ENCODE measurements at regions not wholly inside any gene's neighbourhood (a gene's known extent, or its start where the extent isn't known, plus 50 kb on each side); places are given as distances from the start of the nearest gene placed in this dataset.
"Not testable (repeated sequence)": the region's sequence is repeated elsewhere in the genome, so short reads cannot be mapped to it uniquely, and the experiment has no call there.

DNA sequence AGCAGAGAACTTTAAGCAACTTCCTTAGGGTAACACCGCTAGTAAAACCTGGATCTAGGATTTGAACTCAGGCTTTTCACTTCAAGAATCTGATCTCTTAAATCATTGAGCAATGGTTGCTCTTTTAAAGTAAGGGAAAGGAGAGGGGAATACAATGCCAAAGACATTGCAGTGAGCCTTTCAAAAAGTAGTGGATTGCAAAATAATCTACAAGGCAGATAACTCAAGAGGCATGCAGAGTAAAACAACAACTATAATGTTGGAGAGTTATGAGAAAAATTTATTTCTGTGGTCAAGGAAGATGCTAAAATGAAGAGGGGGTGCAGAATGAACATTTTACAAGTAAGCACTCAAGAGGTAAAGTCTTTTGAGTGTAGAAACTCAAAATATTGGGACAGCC, 432.6 kb downstream of the C12orf50 start:
- no peaks in the 10 kb centered on the region for H3K27me3 ChIP-seq
- no peaks in the 10 kb centered on the region for H3K4me1 ChIP-seq (ENCODE audit: low read depth)
- H3K36me3 ChIP-seq, result no peaks in the 10 kb centered on the region
- no peak overlapping the region for H3K4me3 ChIP-seq
- TF ChIP-seq, protein P1, sequence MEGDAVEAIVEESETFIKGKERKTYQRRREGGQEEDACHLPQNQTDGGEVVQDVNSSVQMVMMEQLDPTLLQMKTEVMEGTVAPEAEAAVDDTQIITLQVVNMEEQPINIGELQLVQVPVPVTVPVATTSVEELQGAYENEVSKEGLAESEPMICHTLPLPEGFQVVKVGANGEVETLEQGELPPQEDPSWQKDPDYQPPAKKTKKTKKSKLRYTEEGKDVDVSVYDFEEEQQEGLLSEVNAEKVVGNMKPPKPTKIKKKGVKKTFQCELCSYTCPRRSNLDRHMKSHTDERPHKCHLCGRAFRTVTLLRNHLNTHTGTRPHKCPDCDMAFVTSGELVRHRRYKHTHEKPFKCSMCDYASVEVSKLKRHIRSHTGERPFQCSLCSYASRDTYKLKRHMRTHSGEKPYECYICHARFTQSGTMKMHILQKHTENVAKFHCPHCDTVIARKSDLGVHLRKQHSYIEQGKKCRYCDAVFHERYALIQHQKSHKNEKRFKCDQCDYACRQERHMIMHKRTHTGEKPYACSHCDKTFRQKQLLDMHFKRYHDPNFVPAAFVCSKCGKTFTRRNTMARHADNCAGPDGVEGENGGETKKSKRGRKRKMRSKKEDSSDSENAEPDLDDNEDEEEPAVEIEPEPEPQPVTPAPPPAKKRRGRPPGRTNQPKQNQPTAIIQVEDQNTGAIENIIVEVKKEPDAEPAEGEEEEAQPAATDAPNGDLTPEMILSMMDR (IDR thresholded peaks at IDR 0.05; ENCODE audit: low read depth, low read length), result no peak
- no peaks in the 10 kb centered on the region for H3K9me3 ChIP-seq (ENCODE audit: low read depth)
- peak in 1 of 2 donors; percentile 47 for DNase-seq (ENCODE audit: low read depth in 1 of 2, low spot score in 1 of 2)
- H3K27ac ChIP-seq, result no peak overlapping the region

DNA sequence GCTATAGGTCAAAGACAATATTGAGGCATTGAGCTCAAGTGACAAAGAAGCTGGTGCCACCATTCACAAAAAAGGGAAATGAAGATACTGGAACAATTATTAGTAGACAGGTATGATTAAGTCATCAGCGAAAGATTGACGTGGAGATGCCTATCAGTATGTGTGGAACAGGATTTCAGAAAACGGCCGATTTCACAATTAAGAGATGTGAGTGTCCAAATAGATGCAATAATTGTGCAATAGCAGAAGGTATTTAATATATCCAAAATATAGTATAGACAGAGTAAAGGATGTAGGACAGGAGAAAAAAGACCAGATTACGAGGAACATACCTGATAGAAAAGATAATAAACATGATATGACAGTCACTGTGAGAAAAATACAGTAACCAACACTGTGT, 433.1 kb downstream of the C12orf50 start:
- Histone ChIP-seq H3K36me3 (no peaks in the 10 kb centered on the region), H3K27ac (no peak overlapping the region), H3K4me1 (ENCODE audit: low read depth) (no peaks in the 10 kb centered on the region), H3K4me3 (no peak overlapping the region), H3K9me3 (ENCODE audit: low read depth) (no peaks in the 10 kb centered on the region), H3K27me3 (no peaks in the 10 kb centered on the region)
- DNase-seq (ENCODE audit: low read depth in 1 of 2, low spot score in 1 of 2), result no peak
- TF ChIP-seq, protein P1 (IDR thresholded peaks at IDR 0.05; ENCODE audit: low read depth, low read length), result no peak

DNA sequence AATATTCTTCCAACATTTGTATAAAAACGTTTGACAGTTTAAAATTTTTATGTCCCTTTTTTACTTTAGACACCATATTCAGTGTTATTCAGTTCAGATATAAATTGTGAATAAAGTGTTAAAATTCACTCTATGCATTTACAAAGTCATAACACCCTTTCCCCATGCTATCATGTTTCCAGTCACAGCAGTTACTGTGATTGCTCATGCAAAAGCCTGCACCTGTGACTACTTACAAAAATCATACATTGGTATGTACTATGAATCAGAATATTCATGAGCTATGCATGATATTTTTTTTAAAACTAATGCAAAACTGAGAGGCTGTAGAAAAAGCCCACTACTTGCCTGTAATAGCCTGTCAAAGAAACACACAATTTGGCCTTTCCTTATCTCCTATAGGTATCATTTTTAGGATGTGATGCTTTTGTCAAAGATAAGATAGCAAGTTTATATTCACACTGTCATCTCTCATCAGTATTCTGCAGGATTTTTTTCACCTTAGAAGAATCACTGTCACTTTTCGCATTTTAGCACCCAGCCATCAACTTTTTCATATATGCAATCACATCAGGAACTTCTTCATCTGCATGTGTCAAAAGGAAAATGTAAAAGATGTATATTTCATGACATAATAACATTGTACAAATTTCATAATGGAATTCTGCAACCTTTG, 443.2 kb downstream of the C12orf50 start:
- Histone ChIP-seq H3K9me3 (ENCODE audit: low read depth) (no peaks in the 10 kb centered on the region), H3K4me1 (ENCODE audit: low read depth) (no peaks in the 10 kb centered on the region), H3K36me3 (no peaks in the 10 kb centered on the region), H3K27me3 (no peaks in the 10 kb centered on the region), H3K27ac (no peak overlapping the region), H3K4me3 (no peak overlapping the region)
- DNase-seq (ENCODE audit: low read depth in 1 of 2, low spot score in 1 of 2), result no peak
- TF ChIP-seq, protein P1 (IDR thresholded peaks at IDR 0.05; ENCODE audit: low read depth, low read length), result no peak

DNA sequence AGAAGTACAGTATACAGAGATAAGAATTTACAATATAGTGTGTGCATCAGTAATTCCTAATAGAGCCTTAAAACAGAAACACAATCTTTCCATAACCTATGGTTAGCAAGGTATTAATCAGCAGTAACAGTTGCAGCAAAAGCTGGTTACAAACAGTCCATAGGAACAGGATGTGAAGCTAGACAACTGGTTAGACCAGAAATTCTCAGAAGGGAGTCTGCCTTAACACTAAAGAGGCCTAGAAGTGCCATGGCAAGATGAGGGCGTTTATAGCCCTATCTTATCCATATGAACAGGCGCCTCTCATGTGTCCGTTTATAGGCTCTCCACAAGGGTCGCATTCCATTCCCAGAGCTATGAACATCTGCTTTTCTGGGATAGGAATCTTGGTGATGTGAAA, 450.1 kb downstream of the C12orf50 start:
- not testable (repeated sequence) for H3K36me3 ChIP-seq; H3K4me1 ChIP-seq (ENCODE audit: low read depth); DNase-seq (ENCODE audit: low read depth in 1 of 2, low spot score in 1 of 2); H3K9me3 ChIP-seq (ENCODE audit: low read depth); H3K27ac ChIP-seq; H3K4me3 ChIP-seq; H3K27me3 ChIP-seq

DNA sequence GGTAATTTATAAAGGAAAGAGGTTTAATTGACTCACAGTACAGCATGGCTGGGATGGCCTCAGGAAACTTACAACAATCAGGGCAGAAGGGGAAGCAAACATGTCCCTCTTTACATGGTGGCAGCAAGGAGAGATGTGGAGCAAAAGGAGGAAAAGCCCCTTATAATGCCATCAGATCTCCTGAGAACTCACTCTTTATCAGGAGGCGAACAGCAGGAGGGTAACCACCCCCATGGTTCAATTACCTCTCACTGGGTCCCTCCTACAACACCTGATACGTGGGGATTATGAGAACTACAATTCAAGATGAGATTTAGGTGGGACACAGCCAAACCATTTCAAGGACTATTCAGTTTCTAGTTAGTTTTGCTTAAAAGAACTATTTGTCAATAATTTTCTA, 453.3 kb downstream of the C12orf50 start:
- no peaks in the 10 kb centered on the region for H3K4me1 ChIP-seq (ENCODE audit: low read depth)
- TF ChIP-seq, protein P1 (IDR thresholded peaks at IDR 0.05; ENCODE audit: low read depth, low read length), result no peak
- no peaks in the 10 kb centered on the region for H3K36me3 ChIP-seq
- H3K27ac ChIP-seq, result no peak overlapping the region
- no peak overlapping the region for H3K4me3 ChIP-seq
- H3K27me3 ChIP-seq, result no peaks in the 10 kb centered on the region
- no peaks in the 10 kb centered on the region for H3K9me3 ChIP-seq (ENCODE audit: low read depth)
- no peak for DNase-seq (ENCODE audit: low read depth in 1 of 2, low spot score in 1 of 2)

DNA sequence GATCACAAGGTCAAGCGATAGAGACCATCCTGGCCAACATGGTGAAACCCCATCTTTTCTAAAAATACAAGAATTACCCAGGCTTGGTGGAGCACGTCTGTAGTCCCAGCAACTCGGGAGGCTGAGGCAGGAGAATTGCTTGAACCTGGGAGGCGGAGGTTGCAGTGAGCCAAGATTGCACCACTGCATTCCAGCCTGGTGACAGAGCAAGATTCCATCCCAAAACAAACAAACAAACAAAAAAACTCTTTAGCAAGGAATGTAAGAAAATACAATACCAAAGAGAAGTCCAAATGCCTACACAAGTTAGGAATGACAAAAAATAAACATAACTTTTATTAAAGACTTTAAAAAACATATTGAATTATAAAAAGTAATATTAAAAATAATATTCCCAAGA, 462.3 kb downstream of the C12orf50 start:
- not testable (repeated sequence) for H3K4me1 ChIP-seq (ENCODE audit: low read depth); H3K4me3 ChIP-seq; H3K27me3 ChIP-seq; H3K9me3 ChIP-seq (ENCODE audit: low read depth); H3K36me3 ChIP-seq; DNase-seq (ENCODE audit: low read depth in 1 of 2, low spot score in 1 of 2); H3K27ac ChIP-seq

DNA sequence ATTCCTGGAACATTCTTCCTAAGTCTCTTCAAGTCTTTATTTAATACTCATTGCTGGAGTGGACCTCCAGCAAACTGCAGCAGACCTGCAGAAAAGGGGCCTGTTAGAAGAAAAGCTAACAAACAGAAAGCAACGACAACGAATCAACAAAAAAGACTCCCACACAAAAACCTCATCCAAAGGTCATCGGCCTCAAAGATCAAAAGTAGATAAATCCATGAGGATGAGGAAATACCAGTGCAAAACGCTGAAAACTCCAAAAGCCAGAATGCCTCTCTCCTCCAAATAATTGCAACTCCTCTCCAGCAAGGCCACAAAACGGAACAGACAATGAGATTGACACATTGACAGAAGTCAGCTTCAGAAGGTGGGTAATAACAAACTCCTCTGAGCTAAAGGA, 472.2 kb downstream of the C12orf50 start:
- no peak overlapping the region for H3K4me3 ChIP-seq
- no peaks in the 10 kb centered on the region for H3K4me1 ChIP-seq (ENCODE audit: low read depth)
- TF ChIP-seq, protein P1 (IDR thresholded peaks at IDR 0.05; ENCODE audit: low read depth, low read length), result no peak
- no peaks in the 10 kb centered on the region for H3K9me3 ChIP-seq (ENCODE audit: low read depth)
- H3K27me3 ChIP-seq, result no peaks in the 10 kb centered on the region
- DNase-seq (ENCODE audit: low read depth in 1 of 2, low spot score in 1 of 2), result no peak
- no peak overlapping the region for H3K27ac ChIP-seq
- H3K36me3 ChIP-seq, result no peaks in the 10 kb centered on the region

DNA sequence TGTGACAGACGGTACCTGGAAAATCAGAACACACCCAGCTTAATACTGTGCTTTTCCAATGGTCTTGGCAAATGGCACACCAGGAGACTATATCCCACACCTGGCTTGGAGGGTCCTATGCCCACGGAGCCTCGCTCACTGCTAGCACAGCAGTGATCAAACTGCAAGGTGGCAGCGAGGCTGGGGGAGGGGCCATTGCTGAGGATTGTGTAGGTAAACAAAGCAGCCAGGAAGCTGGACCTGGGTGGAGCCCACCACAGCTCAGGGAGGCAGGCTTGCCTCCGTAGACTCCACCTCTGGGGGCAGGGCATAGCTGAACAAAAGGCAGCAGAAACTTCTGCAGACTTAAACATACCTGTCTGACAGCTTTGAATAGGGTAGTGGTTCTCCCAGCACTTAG, 498.0 kb downstream of the C12orf50 start:
- not testable (repeated sequence) for DNase-seq (ENCODE audit: low read depth in 1 of 2, low spot score in 1 of 2)

More for the DNA sequence above, 498.0 kb downstream of the C12orf50 start:
- H3K4me3 ChIP-seq; H3K27ac ChIP-seq; H3K4me1 ChIP-seq (ENCODE audit: low read depth); H3K9me3 ChIP-seq (ENCODE audit: low read depth); H3K36me3 ChIP-seq; H3K27me3 ChIP-seq: not testable (repeated sequence)
